IPS-18c (cell line): ENCODE measurements at regions not wholly inside any gene's neighbourhood (a gene's known extent, or its start where the extent isn't known, plus 50 kb on each side); places are given as distances from the start of the nearest gene placed in this dataset.
"Not testable (repeated sequence)": the region's sequence is repeated elsewhere in the genome, so short reads cannot be mapped to it uniquely, and the experiment has no call there.

ENCODE experiments used
- H3K4me3 ChIP-seq: 2 replicates; pipeline ENCODE4 v1.7.0; 2013; ENCODE audit warnings: low read depth, mild to moderate bottlenecking, low read length, moderate library complexity; ENCODE audit not compliant: insufficient read depth
- H3K9me3 ChIP-seq: one replicate; pipeline ENCODE4 v1.6.1; 2013; ENCODE audit warnings: mild to moderate bottlenecking, low read length, moderate library complexity; ENCODE audit not compliant: control insufficient read depth, insufficient read depth

DNA sequence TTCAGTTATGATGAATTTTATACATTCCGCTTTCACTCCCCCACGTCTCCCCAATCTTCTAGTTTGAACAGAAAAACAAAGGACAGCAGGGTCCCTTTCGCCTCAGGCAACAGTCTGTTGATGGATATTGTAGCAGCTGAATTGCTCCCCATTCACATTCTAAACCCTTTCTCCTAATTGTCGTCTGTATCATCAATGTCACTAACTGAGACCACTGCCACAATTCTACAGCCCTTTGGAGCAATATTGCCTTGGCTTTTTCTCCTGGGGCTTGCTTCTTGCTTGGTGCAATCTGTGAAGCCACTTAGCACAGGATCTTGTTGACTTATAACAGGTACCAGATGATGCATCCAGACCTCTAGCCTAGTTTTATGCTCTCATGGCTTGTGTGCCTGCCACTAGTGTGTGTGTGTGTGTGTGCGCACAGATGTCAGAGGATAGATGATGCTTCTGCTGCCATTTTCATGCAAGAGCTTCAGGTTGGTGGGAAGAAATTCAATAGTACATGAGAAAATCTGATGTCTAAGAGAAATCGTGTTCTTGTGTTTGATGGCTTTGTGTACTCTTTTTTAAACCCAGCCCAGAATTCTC is 195.2 kb upstream of the ISL1 start:
- Histone ChIP-seq H3K9me3 (no peaks in the 10 kb centered on the region), H3K4me3 (no peak overlapping the region)

DNA sequence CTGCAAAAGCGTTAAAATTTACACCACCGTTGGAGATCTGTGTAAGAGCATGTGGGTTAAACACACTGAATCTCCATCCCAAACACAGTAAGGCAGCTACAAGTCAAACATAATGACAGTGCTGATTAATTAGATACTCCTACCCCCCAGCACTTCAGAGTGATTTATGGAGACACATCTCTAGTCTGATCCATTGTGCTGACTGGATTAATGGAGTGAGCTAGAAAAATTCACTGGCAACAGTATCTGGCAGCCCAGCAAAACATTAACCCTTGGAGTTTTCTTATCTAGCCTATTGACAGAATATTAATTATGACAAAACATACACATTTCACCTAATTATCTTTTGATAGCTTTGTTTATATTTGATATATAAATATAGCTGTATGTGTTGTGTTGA is 188.6 kb upstream of the ISL1 start:
- Histone ChIP-seq H3K4me3 (no peak overlapping the region), H3K9me3 (no peaks in the 10 kb centered on the region)

DNA sequence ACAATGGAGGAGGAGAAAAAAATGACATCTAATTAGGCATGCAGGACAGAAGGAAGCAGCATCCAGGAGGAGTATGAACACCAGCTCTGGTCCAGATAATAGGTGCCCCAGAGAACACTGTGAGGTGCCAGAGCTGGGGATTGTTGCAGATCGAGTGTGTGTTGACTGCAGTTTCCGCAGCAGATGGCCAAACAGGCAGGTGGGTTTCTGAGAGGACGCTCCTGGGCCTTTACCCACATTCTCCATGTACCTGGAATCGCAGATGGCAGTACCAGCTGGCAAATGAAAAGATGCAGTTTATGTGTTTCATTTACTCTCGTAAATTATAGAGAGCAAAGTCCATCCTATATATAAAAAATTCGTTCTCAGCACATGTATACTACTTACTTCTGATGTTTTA is 182.2 kb upstream of the ISL1 start:
- H3K4me3 ChIP-seq = no peak overlapping the region
- H3K9me3 ChIP-seq = no peaks in the 10 kb centered on the region

DNA sequence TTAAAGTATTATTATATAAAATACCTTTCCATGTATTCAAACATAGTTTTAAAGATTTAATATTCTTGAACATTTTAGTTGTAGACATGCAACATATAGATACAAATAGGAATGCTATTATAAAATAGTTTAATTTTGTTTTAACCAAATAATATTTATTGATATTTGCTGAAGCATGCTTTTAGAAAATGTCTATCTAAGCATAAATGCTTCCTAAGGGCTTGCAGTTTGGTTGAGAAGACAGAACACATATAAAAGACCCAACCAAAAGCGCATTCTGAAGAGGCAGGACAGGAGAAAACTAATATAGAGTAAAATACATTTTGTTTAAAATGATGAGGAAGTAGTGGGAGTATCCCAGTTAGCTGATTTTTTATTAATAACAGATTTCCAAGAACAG is 181.5 kb upstream of the ISL1 start:
- Histone ChIP-seq H3K4me3 (no peak overlapping the region), H3K9me3 (no peaks in the 10 kb centered on the region)

DNA sequence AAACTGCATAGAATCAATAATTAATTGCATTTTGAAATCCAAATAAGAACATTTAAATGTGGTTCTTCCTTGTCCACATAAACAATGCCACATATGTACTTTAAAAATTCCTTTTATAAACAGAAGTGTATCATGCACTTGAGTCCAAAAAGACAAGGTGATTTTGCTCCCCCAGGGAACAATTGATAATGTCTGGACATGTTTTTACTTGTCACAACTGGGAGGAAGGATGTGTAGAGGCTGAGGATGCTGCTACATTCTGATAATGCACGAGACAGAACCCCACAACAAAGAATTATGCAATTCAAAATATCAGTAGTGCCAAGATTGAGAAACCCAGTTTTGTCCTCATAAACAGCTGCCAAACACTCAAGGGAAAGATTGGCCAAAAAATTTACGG is 181.1 kb upstream of the ISL1 start:
- Histone ChIP-seq H3K4me3 (no peak overlapping the region), H3K9me3 (no peaks in the 10 kb centered on the region)

DNA sequence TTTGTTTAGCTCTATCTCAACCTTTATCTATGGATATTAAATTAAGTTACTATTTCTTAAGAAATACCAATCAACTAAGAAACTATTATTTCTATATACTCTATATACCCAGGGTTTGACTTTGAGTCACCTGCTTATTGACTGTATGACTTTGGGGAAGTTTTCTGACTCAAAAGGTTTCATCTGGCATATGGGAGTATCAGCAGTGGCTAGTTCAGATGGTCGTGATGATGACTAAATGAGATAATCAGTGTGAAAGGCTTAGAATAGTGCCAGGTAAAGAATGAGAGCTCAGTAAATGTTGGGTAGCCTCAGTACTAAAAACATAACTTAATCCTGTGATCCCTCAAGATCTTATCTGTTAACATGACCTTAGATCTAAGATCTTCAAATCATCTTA is 179.7 kb upstream of the ISL1 start:
- no peak overlapping the region for H3K4me3 ChIP-seq
- H3K9me3 ChIP-seq = no peaks in the 10 kb centered on the region

DNA sequence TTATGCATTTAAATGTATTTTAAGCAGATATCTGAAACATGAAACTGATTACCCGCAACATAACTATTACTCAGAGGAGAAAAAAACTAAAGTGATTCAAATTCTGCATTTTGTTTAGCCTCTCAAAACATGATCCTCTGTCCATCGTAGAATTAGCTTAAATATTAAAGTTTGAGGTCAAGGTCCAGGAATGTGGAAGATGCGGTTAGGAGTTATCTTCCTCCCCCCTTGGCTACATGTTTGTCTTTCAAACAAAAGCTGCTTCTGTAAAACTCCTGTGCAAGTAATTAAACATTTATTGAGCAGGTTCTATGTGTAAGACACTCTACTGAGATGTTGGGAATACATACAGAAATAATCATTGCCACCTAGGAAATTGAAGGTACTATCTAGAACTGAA is 175.0 kb upstream of the ISL1 start:
- no peaks in the 10 kb centered on the region for H3K9me3 ChIP-seq
- no peak overlapping the region for H3K4me3 ChIP-seq

DNA sequence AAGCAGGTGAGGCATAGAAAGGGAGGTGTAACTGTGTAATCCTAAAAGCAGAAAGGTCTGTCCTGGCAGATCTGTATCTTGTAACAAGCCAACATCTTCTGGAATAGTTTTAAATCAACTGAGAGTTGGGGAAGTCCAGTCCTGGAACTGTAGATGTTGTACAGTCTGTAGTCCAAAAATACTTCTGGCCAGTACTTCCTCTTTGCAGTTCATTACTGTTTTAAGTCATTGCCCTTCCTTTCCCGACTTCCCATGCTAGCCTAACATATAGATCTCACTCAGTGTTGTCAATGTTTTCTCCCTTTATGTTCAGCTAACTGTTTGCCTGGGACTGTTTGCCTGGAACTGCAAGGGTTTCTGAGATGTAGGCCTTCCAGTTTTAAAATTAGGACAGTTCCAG is 168.5 kb upstream of the ISL1 start:
- Histone ChIP-seq H3K9me3 (no peaks in the 10 kb centered on the region), H3K4me3 (no peak overlapping the region)

DNA sequence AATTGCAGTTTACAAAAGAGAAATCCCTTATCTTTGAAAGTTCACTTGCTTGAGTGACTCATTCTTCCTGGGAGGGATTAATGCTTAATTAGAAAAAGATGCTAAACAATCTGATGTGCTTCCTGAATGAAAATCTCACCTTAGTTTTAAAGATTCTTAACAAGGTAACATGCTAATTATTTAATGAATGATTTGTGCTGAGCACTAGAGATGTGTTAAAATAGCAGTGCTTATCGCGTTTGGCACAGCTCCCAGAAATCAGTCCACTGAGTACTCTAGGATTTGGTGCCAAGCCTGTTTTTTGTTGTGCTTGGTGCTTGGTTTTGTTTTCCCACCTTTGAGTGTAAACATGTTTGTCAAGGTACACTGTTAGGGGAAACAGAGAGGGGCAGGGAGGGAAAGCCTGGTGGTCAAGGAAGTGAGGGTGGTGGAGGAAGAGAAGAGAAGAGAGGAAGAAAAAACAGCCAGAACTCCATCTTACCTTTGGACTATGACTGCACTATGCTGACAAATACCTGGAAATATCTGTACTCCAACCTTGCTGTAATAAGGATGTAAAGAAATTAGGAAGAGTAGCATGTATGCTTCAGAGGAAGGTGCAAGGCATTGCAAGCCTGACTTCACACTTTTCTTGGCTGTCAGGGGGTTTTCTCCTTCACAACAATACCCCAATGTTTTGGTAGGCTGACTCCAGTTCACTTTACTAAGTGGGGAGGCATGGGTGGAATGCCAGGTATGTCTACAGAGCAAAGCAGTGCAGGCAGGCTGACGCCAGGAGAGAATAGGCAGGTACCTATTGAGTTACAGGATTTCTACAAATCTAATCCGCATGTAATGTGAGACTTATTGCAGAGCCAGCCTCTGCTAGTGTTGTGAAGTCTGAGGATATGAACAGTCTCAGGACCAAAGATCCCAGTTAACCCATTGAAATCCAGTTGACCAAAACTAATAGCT is 157.2 kb upstream of the ISL1 start:
- no peaks in the 10 kb centered on the region for H3K9me3 ChIP-seq
- no peak overlapping the region for H3K4me3 ChIP-seq

DNA sequence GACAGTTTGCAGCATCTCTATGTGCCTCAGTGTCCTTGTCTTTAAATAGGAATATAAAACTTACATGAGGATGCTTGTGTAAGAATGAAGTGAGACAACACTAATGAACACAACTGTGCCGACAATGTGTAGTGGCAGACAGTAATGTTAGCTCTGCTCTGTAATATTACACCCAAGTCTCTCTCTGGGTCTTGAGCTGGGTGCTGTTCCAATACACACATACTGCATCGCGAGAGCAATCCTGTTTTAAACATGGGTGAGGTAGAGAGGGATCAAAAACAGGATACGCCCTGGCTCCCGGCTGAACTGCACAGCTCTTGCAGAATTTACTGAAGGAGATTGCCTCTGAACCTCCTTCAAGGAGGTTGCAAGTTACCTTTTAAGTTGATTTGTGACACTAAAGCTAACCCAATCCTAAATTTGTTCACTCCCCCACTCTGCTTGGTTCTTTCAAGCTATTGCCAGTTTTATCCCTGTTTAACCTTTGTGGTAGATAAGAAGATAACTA is 155.2 kb upstream of the ISL1 start:
- H3K9me3 ChIP-seq = no peaks in the 10 kb centered on the region
- H3K4me3 ChIP-seq = no peak overlapping the region

DNA sequence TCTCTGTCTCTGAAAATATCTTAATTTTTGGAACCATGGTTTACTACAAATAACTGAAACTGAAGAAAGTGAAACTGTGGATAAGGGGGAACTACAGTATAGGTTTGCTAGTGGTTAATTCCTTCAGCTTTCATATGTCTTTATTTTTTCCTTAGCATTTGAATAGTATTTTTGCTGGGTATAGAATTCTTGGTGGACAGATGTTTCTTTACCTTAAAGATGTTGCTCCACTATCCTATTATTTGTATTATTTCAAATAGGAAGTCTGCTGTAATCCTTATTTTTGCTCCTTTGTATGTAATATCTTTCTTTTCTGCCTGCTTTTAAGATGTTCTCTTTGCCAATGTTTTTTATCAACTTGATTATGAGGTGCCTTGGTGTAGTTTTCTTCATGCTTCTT is 152.9 kb upstream of the ISL1 start:
- H3K9me3 ChIP-seq = no peaks in the 10 kb centered on the region
- H3K4me3 ChIP-seq = no peak overlapping the region

DNA sequence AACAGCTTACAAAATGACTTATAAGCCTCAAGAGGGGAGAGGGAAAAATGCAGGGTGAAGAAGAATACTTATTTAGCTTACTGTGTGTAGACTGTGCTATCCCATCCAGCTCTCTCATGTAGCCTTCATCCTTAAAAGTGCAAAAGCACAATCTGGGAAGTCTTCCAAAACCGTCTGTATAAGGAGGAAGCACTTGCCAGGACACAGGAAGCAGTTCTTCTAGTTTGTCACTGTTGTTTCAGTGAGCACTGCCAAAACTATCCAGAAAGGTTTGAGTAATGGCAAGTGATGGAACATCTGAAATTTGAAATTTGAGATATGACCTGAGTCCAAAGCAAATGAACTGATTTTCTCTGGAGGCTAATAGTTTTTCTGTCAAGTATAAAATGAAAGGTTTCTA is 140.8 kb upstream of the ISL1 start:
- H3K9me3 ChIP-seq = peaks cover 2% of the 10 kb centered on the region

DNA sequence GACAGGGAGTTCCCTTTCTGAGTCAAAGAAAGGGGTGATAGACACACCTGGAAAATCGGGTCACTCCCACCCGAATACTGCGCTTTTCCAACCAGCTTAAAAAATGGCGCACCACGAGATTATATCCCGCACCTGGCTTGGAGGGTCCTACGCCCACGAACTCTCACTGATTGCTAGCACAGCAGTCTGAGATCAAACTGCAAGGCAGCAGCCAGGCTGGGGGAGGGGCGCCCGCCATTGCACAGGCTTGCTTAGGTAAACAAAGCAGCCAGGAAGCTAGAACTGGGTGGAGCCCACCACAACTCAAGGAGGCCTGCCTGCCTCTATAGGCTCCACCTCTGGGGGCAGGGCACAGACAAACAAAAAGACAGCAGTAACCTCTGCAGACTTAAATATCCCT is 132.3 kb upstream of the ISL1 start:
- H3K4me3 ChIP-seq, H3K9me3 ChIP-seq: not testable (repeated sequence)

More for the DNA sequence above, 140.8 kb upstream of the ISL1 start:
- no peak overlapping the region for H3K4me3 ChIP-seq

DNA sequence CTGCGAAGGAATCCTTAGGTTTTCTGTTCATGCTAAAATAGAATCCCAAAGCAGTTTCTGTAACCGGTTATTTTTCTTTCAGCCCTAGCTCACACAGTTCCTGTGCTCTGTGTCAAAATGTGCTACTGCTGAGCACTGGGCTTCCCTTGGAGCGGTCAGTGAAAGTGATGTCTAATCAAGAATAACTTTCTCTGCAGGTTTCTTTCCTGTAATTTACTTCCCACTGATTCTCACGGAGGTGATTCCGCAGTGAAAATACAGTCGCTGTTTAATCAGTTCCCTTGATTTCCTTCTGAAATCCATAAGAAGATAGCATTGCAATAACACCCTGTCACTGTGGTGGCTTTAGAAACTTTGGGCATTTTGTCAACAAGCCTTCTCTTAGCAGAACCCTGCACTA is 112.0 kb upstream of the ISL1 start:
- H3K4me3 ChIP-seq = no peak overlapping the region
- H3K9me3 ChIP-seq = no peaks in the 10 kb centered on the region

DNA sequence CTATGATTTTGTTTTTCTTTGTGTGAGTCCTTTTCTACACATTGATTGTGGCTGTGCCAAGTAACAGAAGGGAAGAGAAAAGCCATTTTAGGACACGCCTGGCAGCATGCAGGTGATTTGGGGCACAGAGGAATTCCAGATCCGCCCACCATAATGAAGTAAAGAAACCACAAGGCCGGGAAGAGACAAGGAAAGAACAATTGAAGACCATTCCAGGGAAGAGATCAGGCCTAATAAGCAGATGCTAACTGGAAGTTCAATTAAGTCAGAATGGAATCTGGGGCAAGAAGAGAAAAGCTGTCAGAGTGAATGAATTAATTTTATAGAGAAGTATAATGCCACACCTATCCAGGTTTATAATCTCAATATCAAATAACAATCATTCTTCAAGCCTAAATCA is 110.2 kb upstream of the ISL1 start:
- Histone ChIP-seq H3K4me3 (no peak overlapping the region), H3K9me3 (no peaks in the 10 kb centered on the region)

DNA sequence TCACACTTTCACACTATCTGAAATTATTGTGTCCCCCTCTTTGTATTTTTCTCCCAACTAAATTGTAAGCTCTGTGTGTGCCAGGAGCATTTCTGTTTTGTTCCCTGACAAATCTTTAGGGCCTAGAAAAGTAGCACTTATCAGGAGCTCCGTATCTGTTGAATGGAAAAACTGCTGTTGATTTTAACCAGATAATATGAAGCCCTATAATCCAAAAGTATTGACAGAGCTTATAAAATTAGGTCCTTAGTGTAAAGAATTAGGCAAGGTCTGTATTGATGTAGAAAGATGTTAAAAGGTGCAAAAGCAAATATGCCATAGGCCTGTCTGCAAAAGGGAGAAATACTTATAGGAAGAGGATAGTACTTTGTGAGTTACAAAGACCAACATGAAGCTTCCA is 109.4 kb upstream of the ISL1 start:
- no peak overlapping the region for H3K4me3 ChIP-seq
- H3K9me3 ChIP-seq = no peaks in the 10 kb centered on the region

DNA sequence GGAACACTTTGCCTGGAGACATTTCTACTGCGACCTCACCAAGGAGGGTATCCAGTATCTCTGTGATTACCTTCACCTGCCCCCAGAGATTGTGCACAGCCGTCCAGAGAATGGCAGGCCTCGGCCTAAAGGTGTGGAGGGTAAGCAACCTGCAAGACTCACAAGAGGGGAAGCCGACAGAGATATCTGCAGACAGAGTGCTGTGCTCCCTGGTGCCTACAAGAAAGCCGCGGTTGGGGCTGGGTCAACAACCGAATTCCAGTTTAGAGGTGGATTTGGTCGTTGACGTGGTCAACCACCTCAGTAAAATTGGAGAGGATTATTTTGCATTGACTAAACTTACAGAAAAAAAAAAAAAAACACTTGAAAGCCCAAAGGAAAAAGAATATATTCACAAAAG is 107.8 kb upstream of the ISL1 start:
- H3K9me3 ChIP-seq = no peaks in the 10 kb centered on the region

DNA sequence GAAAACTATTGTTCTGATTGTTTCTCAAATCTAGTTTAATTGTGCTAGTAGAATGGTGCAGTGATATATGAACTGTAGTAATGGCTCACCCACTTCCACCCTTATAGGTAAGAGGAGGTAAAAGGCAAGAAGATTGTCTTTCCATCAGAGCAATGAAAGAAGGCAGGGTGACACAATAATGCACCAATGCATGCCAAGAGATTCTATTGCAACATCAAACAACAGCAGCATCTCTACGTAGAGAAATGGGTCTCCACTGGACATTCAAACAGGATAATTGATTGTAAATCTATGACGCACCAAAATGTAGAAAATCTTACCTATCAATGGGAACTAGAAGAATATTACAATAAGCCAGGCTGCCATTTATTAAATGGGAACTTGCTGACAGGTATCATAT is 107.0 kb upstream of the ISL1 start:
- H3K4me3 ChIP-seq = no peak overlapping the region
- H3K9me3 ChIP-seq = no peaks in the 10 kb centered on the region

More for the DNA sequence above, 107.8 kb upstream of the ISL1 start:
- no peak overlapping the region for H3K4me3 ChIP-seq
